ENCODE measurements at regions not wholly inside any gene's neighbourhood (a gene's known extent, or its start where the extent isn't known, plus 50 kb on each side); places are given as distances from the start of the nearest gene placed in this dataset.

DNA sequence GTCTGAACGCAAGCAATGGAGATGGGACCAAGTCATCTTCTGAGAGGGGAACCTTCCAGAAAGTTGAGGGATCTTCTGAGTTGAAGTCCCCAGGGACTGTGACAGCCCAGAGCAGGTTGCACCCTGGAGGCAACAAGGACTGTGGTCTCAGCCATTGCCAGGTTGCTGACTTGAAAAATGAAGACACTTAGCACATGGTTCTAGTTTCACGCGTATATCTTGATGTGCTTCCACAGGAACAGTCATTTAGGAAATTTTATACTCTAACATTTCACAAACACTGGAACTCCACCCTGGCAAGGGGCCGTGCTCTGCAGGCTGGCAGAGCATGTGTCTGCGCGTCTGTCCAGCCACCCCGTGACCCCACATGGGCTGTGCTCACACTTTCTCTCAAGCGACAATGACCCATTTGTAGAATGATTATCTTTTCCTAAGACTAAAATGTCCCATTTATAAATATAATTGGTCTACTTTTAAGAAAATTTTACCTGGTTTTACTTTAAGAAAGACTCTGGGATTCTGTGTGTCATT is 157.0 kb downstream of the ERMARD start:
- 93% methylated on average over 7 of the region's 8 CpGs for WGBS
- DNase-seq: no peak
- no peak overlapping the region for H2BK15ac ChIP-seq (ENCODE audit: low read depth, poor library complexity, severe bottlenecking)
- no peak overlapping the region for H2BK12ac ChIP-seq (ENCODE audit: low read length in 2 of 2)
- H3K9me3 ChIP-seq (ENCODE audit: control insufficient read depth, low read length): no peaks in the 10 kb centered on the region
- no peak overlapping the region for H3K23ac ChIP-seq (ENCODE audit: low read length in 2 of 2)
- no peak overlapping the region for H3K9ac ChIP-seq (ENCODE audit: low read length)
- H3K4me1 ChIP-seq (ENCODE audit: control insufficient read depth, insufficient read depth, low read depth, low read length): peaks cover 8% of the 10 kb centered on the region
- H4K8ac ChIP-seq (ENCODE audit: low read length): no peak overlapping the region
- H4K91ac ChIP-seq (ENCODE audit: low read length): no peak overlapping the region
- H3K4me3 ChIP-seq (ENCODE audit: insufficient read depth in 1 of 2, low read depth in 1 of 2, low read length in 2 of 2): no peak overlapping the region
- no peak overlapping the region for H2AFZ ChIP-seq (ENCODE audit: low read depth, low read length)
- H2BK5ac ChIP-seq (ENCODE audit: low read depth, low read length, poor library complexity, severe bottlenecking): no peak overlapping the region
- H3K27ac ChIP-seq (ENCODE audit: low read length, poor library complexity, severe bottlenecking): no peak overlapping the region
- no peak overlapping the region for H3K4ac ChIP-seq (ENCODE audit: low read depth in 1 of 2, low read length in 2 of 2)
- no peak overlapping the region for H3K18ac ChIP-seq (ENCODE audit: low read depth in 1 of 2, low read length in 2 of 2)
- no peak overlapping the region for H3K4me2 ChIP-seq (ENCODE audit: low read length, poor library complexity, severe bottlenecking)
- peaks cover 0 to 25% of the 10 kb centered on the region in 2 experiments for H3K27me3 ChIP-seq (ENCODE audit: control insufficient read depth in 1 of 2, insufficient read depth in 1 of 2, low read length in 2 of 2)
- no peak overlapping the region for H2BK120ac ChIP-seq (ENCODE audit: low read depth, low read length)
- no peak overlapping the region for H2AK5ac ChIP-seq (ENCODE audit: low read length, severe bottlenecking)
- no peaks in the 10 kb centered on the region for H3K36me3 ChIP-seq (ENCODE audit: control insufficient read depth in 1 of 2, insufficient read depth in 2 of 2, low read depth in 1 of 2, low read length in 2 of 2)
- H3K79me1 ChIP-seq (replicated peaks; ENCODE audit: low read length, poor library complexity, severe bottlenecking): no peaks in the 10 kb centered on the region
- H3K14ac ChIP-seq (ENCODE audit: low read length in 2 of 2): no peak overlapping the region

DNA sequence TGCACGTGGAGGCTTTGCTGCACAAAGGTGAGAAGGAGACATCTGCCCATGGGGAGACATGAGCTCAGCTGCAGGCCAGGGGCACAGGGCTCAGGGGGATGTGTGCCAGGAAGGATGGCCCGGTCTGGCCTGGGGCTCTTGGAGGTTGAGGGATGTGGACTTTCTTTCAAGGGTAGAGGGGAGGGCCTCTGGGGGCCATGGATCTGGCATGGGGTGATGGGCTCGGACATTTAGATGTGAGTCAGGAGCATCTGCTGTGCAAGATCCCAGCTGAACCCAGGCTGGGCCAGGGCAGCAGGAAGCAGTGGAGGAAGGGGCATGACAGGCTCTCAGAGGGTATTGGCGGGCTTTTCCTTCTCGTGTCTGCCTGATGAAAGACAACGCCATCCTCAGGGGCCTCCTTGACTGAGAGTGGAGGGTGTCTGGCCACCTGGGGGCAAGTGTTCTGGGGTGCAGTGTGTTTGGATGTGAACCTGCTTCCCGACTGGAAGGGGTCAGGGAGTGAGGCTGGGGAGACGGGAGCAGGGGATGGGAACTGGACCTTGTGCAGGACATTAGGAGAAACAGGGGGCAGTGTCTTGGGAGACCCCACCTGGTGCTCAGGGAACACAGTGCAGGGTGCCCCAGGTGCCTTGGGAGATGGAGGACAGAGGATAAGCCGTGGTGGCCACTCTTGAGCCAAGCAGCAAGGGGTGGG is 156.1 kb downstream of the ERMARD start:
- Histone ChIP-seq H3K79me1 (replicated peaks; ENCODE audit: low read length, poor library complexity, severe bottlenecking) (no peaks in the 10 kb centered on the region), H2AFZ (ENCODE audit: low read depth, low read length) (no peak overlapping the region), H3K9ac (ENCODE audit: low read length) (no peak overlapping the region), H3K23ac (ENCODE audit: low read length in 2 of 2) (no peak overlapping the region), H4K91ac (ENCODE audit: low read length) (no peak overlapping the region), H3K4me2 (ENCODE audit: low read length, poor library complexity, severe bottlenecking) (no peak overlapping the region), H3K4me1 (ENCODE audit: control insufficient read depth, insufficient read depth, low read depth, low read length) (peaks cover 8% of the 10 kb centered on the region), H2BK120ac (ENCODE audit: low read depth, low read length) (no peak overlapping the region), H3K27ac (ENCODE audit: low read length, poor library complexity, severe bottlenecking) (no peak overlapping the region), H4K8ac (ENCODE audit: low read length) (no peak overlapping the region), H3K9me3 (ENCODE audit: control insufficient read depth, low read length) (no peaks in the 10 kb centered on the region), H3K27me3 (ENCODE audit: control insufficient read depth in 1 of 2, insufficient read depth in 1 of 2, low read length in 2 of 2) (peaks cover 0 to 25% of the 10 kb centered on the region in 2 experiments), H3K18ac (ENCODE audit: low read depth in 1 of 2, low read length in 2 of 2) (no peak overlapping the region), H3K36me3 (ENCODE audit: control insufficient read depth in 1 of 2, insufficient read depth in 2 of 2, low read depth in 1 of 2, low read length in 2 of 2) (no peaks in the 10 kb centered on the region), H3K4ac (ENCODE audit: low read depth in 1 of 2, low read length in 2 of 2) (no peak overlapping the region), H2BK12ac (ENCODE audit: low read length in 2 of 2) (no peak overlapping the region), H2AK5ac (ENCODE audit: low read length, severe bottlenecking) (no peak overlapping the region), H3K4me3 (ENCODE audit: insufficient read depth in 1 of 2, low read depth in 1 of 2, low read length in 2 of 2) (no peak overlapping the region), H3K14ac (ENCODE audit: low read length in 2 of 2) (no peak overlapping the region), H2BK15ac (ENCODE audit: low read depth, poor library complexity, severe bottlenecking) (no peak overlapping the region), H2BK5ac (ENCODE audit: low read depth, low read length, poor library complexity, severe bottlenecking) (no peak overlapping the region)
- WGBS: 72% methylated on average over 9 of the region's 9 CpGs
- no peak for DNase-seq

DNA sequence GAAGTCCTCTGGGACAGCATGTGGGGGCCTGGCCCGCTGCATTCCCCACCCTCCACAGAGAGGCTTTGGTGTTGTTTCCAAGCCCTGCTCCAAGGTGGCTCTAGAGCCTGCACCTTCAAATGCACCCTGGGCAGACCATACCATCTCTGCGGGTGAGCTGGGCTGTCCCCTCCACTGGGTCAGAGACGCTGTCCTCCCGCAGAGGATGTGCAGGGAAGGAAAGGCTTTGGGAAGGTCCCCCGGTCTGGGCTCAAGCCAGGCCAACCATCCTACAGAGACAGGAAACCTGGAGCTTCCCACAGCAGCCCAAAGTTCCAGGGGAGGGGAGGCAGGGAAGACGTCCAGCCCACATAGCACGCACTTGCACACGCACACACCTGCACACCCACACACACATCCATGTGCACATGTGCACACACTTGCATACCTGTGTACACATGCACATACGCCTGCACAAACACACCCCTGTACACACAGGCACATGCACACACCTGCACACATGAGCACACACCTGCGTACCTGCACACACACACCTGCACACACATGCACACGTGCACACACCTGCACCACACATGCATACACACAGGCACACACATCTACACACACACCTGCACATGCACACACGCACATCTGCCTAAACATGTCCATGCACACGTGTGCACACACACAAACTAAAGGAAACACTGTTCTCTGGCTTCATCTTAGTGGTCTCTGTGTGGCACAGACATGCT is 155.4 kb downstream of the ERMARD start:
- no peak overlapping the region for H2BK120ac ChIP-seq (ENCODE audit: low read depth, low read length)
- H4K8ac ChIP-seq (ENCODE audit: low read length): no peak overlapping the region
- H2BK12ac ChIP-seq (ENCODE audit: low read length in 2 of 2): no peak overlapping the region
- no peaks in the 10 kb centered on the region for H3K36me3 ChIP-seq (ENCODE audit: control insufficient read depth in 1 of 2, insufficient read depth in 2 of 2, low read depth in 1 of 2, low read length in 2 of 2)
- no peak overlapping the region for H2AFZ ChIP-seq (ENCODE audit: low read depth, low read length)
- no peaks in the 10 kb centered on the region for H3K79me1 ChIP-seq (replicated peaks; ENCODE audit: low read length, poor library complexity, severe bottlenecking)
- no peak overlapping the region for H3K14ac ChIP-seq (ENCODE audit: low read length in 2 of 2)
- H3K4me2 ChIP-seq (ENCODE audit: low read length, poor library complexity, severe bottlenecking): no peak overlapping the region
- no peak overlapping the region for H4K91ac ChIP-seq (ENCODE audit: low read length)
- no peak overlapping the region for H3K23ac ChIP-seq (ENCODE audit: low read length in 2 of 2)
- H2BK5ac ChIP-seq (ENCODE audit: low read depth, low read length, poor library complexity, severe bottlenecking): no peak overlapping the region
- H2BK15ac ChIP-seq (ENCODE audit: low read depth, poor library complexity, severe bottlenecking): no peak overlapping the region
- H3K4ac ChIP-seq (ENCODE audit: low read depth in 1 of 2, low read length in 2 of 2): no peak overlapping the region
- H3K4me3 ChIP-seq (ENCODE audit: insufficient read depth in 1 of 2, low read depth in 1 of 2, low read length in 2 of 2): no peak overlapping the region
- WGBS: 78% methylated on average over 12 of the region's 13 CpGs
- peaks cover 0 to 25% of the 10 kb centered on the region in 2 experiments for H3K27me3 ChIP-seq (ENCODE audit: control insufficient read depth in 1 of 2, insufficient read depth in 1 of 2, low read length in 2 of 2)
- no peak overlapping the region for H3K9ac ChIP-seq (ENCODE audit: low read length)
- DNase-seq: no peak
- no peak overlapping the region for H2AK5ac ChIP-seq (ENCODE audit: low read length, severe bottlenecking)
- H3K27ac ChIP-seq (ENCODE audit: low read length, poor library complexity, severe bottlenecking): no peak overlapping the region
- peaks cover 8% of the 10 kb centered on the region for H3K4me1 ChIP-seq (ENCODE audit: control insufficient read depth, insufficient read depth, low read depth, low read length)
- no peak overlapping the region for H3K18ac ChIP-seq (ENCODE audit: low read depth in 1 of 2, low read length in 2 of 2)
- no peaks in the 10 kb centered on the region for H3K9me3 ChIP-seq (ENCODE audit: control insufficient read depth, low read length)

DNA sequence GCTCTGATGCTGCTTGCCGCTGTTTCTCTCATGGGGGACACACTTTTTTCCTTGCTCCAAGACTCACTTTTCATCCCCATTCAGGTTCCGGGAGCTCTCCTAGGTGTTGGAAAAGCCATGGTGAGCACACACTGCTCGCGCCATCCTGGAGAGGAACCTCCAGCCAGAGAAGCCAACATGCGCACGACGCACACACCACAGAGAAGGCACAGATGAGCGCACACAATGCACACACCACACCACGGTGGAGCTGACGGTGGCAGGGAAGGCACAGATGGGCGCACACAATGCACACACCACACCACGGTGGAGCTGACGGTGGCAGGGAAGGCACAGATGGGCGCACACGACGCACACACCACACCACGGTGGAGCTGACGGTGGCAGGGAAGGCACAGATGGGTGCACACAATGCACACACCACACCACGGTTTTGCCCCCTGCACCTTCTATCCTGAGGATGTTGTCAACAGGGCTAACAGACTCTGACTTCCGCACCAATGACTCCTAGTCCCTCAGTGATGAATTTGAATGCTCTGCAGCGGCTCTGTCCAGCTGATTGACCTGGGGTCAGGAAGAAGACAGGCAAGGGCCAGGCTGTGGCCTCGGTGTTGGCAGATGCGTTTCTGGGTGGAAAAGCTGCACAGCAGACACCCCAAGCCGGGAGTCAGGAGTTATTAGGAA is 154.7 kb downstream of the ERMARD start:
- Histone ChIP-seq H3K36me3 (ENCODE audit: control insufficient read depth in 1 of 2, insufficient read depth in 2 of 2, low read depth in 1 of 2, low read length in 2 of 2) (no peaks in the 10 kb centered on the region), H2BK5ac (ENCODE audit: low read depth, low read length, poor library complexity, severe bottlenecking) (no peak overlapping the region), H3K9me3 (ENCODE audit: control insufficient read depth, low read length) (no peaks in the 10 kb centered on the region), H3K27ac (ENCODE audit: low read length, poor library complexity, severe bottlenecking) (no peak overlapping the region), H3K79me1 (replicated peaks; ENCODE audit: low read length, poor library complexity, severe bottlenecking) (no peaks in the 10 kb centered on the region), H3K4me1 (ENCODE audit: control insufficient read depth, insufficient read depth, low read depth, low read length) (peaks cover 8% of the 10 kb centered on the region), H3K4me3 (ENCODE audit: insufficient read depth in 1 of 2, low read depth in 1 of 2, low read length in 2 of 2) (no peak overlapping the region), H2AK5ac (ENCODE audit: low read length, severe bottlenecking) (no peak overlapping the region), H3K18ac (ENCODE audit: low read depth in 1 of 2, low read length in 2 of 2) (no peak overlapping the region), H4K8ac (ENCODE audit: low read length) (no peak overlapping the region), H2BK15ac (ENCODE audit: low read depth, poor library complexity, severe bottlenecking) (no peak overlapping the region), H2BK12ac (ENCODE audit: low read length in 2 of 2) (no peak overlapping the region), H3K9ac (ENCODE audit: low read length) (no peak overlapping the region), H2AFZ (ENCODE audit: low read depth, low read length) (no peak overlapping the region), H2BK120ac (ENCODE audit: low read depth, low read length) (no peak overlapping the region), H3K14ac (ENCODE audit: low read length in 2 of 2) (no peak overlapping the region), H3K27me3 (ENCODE audit: control insufficient read depth in 1 of 2, insufficient read depth in 1 of 2, low read length in 2 of 2) (peaks cover 0 to 25% of the 10 kb centered on the region in 2 experiments), H3K4ac (ENCODE audit: low read depth in 1 of 2, low read length in 2 of 2) (no peak overlapping the region), H3K23ac (ENCODE audit: low read length in 2 of 2) (no peak overlapping the region), H4K91ac (ENCODE audit: low read length) (no peak overlapping the region), H3K4me2 (ENCODE audit: low read length, poor library complexity, severe bottlenecking) (no peak overlapping the region)
- 86% methylated on average over 23 of the region's 24 CpGs for WGBS
- DNase-seq: no peak

All from mesenchymal stem cell (in vitro differentiated cells and primary cell).